Muscle of back (tissue), 3 donors: ENCODE measurements at regions not wholly inside any gene's neighbourhood (a gene's known extent, or its start where the extent isn't known, plus 50 kb on each side); places are given as distances from the start of the nearest gene placed in this dataset.

Experiments
- DNase-seq, 3 donors: peaks; one replicate each; pipeline versions ENCODE4 v3.0.0 to v3.0.0-alpha.2; 2013

DNA sequence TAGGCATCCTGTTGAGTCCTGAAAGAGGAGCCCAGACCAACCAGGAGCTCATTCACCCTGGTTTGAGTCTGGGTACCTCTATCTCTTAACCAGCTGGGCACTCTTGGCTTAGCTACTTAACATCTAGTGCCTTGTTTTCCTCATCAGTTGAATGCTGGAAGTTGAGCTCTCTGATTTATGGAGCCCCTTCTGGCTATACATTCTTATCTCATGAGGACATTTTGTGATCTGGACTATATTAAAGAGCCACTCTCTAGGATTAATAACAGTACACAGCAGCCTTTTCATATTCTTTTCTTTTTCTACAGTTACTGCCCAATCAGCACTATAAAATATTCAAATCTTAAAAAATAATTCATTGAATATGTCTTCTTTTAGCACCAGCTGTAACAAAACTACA is 296.9 kb upstream of the RUNX1 start:
- no peak for DNase-seq

- no peak for DNase-seq
These were observed 295.5 kb upstream of the RUNX1 start for GRCh38 chr21:35344582-35344981.

GRCh38 chr21:35343046-35343819 is 294.1 kb upstream of the RUNX1 start:
- DNase-seq = no peak

GRCh38 chr21:35342440-35342839 is 293.3 kb upstream of the RUNX1 start:
- no peak for DNase-seq

DNA sequence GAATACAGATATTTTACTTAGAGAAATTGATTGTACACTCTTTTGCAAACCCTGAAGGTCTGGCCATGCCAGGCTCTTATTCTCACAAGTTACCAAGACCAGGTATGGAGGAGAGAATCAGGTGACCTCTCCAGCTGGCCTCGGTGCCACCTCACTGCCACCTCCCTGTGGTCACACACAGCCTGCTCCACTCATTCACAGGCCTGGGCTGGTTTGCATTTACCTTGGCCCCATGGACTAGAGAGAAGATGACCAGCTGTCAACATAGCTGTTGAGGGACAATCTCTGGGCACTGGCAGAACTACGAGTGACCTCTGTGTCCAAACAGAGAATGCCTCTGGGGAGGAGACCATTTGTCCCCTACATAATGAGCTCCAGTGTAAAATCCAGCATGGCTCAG is 291.2 kb upstream of the RUNX1 start:
- DNase-seq = no peak

DNA sequence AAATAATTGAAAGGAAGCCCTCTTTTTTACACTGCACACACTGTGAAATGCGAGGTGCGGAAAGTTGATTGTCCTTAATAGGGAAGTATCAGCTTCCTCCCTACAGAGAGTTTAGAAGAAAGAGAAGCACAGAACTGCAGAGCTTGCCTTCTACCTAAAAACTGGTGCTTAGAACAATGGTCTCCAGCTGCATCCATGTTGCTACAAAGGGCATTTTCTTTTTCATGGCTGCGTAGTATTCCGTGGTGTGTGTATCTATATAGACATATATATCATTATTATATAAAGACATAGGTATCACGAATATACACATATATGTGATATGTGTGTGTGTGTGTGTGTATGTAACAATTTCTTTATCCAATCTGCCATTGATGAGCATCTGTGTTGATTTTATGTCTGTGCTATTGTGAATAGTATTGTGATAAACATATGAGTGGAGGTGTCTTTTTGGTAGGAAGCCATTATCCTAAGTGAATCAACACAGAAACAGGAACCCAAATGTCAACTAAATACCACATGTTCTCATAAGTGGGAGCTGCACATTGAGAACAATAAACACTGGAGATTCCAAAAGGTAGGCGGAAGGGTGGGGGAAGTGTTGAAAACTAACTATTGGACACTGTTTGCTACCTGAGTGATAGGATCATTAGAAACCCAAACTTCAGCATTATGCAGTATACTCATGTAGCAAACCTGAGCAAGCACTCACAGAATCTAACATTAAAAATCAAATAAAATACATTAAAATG is 290.0 kb upstream of the RUNX1 start:
- no peak for DNase-seq

- DNase-seq = no peak
These were observed 289.2 kb upstream of the RUNX1 start for GRCh38 chr21:35338281-35338680.

DNA sequence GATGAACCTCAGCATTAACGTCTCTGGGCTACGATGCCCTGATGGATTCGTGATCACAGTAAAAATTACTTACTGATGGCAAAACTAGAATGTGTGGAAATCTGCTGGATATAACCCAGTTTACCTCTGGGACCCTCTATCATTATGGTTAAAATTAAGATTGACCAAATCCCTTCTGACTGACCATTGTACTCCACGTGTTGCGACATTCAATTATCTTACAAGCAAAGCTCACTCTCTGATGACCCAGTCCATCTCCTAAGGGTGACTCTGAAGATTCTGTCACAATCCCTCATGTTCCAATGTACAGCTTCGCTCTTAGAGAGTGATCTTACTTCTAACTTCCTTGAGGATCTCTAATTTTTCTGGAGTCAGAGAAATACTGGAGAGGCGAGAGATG is 288.5 kb upstream of the RUNX1 start:
- no peak for DNase-seq

DNA sequence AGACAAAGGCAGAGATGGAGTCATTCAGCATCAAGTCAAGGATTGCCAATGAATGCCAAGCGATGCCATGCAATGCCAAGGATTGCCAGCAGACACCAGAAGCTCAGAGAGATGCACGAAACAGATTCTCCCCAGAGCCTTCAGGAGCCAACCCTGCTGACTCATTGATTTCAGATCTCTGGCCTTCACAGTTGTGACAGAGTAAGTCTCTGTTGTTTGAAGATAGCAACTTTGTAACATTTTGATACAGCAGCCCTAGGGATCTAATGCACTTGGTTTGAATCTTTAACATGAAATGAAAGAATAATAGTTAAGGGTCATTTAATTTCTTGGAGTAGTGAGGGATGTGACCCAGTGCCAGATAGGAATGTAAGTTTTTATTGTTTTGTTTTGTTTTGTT is 287.4 kb upstream of the RUNX1 start:
- no peak for DNase-seq

DNA sequence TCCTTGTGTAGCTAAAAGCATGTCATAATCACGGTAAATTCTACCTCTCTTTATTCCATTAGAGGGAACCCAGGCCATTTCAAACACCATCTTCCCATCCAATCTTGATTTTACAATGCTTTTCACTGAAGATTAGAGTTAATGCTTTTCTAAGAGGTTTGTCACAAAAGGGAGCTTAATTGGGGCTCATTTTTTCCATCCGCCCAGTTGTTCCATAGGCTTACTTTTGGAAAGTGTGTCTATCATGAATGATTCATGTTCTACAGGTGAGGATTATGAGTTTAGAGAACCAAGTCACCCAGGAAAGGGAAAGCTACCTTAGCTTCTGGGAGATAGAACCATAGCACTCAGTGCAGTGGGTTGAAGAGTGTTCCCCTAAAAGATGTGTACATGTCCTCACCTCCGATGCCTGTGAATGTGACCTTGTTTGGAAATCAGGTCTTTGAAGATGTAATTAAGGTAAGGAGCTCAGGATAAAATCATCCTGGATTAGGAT is 286.9 kb upstream of the RUNX1 start:
- DNase-seq = no peak

- no peak for DNase-seq
These were observed 284.9 kb upstream of the RUNX1 start for GRCh38 chr21:35333831-35334618.

GRCh38 chr21:35332841-35333426 is 283.8 kb upstream of the RUNX1 start:
- DNase-seq = no peak

DNA sequence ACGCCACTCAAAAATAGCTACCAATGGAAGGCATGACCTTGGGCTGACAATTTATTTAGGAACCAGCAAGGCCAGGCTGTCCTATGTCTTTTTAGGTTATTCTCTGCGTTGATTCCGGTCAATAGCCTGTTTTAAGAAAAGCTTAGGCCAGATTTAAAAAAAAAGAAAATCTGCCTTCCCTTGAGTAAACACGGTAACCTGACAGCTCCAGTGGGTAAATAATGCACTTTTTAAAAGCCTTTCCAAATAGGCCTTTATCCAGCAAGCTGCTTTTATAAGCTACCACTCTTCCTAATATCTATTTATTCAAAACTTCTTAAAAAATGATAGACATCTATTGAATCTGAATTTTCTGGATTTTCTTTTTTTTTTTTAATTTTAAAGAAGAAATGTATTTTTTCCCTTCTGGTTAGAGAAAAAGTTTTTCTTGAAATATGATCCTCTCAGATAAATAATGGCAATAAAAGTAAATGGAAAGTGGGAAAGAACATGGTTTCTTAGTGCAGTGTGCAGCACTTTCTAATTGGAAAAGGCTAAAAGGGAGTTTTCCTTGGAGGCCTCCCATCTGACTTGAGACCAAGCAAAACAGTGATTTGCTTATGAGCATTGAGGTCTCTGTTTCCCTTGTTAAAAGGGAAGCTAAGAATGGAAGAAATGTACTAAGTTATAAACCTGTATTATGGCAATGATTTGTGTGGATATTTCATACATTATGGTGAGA is 281.0 kb upstream of the RUNX1 start:
- no peak for DNase-seq

DNA sequence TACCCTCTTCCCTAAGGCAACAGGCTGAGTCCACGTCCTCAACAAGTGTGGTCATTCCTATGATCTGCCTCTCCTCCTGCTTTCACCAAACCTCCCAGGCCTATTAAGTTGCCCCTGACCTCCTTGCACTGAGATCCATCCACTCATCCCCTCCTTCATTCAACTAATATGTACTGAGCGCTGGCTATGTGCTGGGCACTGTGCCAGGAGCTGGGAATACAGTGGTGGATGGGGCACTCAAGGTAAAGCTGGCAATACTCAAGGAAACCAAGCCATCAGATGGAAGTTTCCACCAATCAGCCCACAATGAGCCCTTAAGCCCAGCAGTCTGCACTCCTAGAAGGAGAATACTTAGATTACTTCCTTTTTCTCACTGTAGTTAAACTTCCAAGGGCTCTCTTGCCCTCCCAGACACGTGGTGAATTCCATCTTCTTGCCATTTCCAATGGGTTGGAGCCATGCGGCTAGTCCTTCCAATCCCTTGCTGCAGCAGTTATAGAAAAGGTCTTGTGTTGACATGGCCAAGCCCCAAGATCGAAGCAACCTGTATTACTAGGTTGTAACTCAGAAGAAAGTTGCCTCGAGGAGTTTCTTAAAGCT is 279.9 kb upstream of the RUNX1 start:
- DNase-seq = no peak

DNA sequence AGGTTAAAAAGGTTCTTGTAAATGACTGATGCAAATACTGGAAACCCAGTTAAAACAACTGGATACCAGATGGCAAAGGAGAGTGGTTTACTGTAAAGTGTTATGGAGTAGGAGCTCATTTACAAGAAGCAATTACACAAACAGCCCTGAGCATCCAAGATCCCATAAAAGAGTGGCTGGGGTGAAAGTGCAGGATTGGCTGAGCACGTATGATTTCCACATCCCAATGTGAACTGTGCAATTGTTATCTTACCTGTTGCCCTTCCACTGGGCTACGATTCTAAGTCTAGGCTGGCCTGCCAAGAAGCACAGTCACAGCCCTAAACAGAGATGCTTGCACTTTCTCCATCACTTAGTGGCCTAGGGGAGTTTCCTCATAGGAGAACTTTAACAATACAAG is 277.6 kb upstream of the RUNX1 start:
- DNase-seq = no peak

DNA sequence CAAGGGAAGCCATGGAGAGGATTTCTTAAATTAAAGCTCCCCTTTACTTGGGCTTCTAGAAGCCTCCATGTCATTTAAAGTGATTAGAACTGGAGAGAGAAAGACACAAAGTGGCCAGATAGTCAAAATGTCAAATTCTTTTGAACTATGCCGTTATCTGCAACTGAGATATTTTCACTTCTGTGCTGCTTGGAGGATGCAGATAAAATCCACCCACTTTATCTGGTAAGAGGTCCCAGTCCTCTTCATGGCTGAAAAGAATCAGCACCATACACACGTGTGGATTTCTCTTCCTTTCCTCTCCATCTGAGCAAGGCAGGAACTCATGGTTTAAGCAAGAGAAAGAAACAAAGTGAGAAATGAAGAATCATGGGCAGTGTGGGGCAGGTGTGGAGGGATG is 276.9 kb upstream of the RUNX1 start:
- no peak for DNase-seq

- peak in 2 of 3 donors; percentile 8 to 58 for DNase-seq
These were observed 275.5 kb upstream of the RUNX1 start for GRCh38 chr21:35324372-35325220.

- DNase-seq = peak in 2 of 3 donors; percentile 10 to 29
These were observed 274.8 kb upstream of the RUNX1 start for GRCh38 chr21:35323947-35324346.

- no peak for DNase-seq
These were observed 272.5 kb upstream of the RUNX1 start for GRCh38 chr21:35321322-35322200.
